ENCODE measurements at regions not wholly inside any gene's neighbourhood (a gene's known extent, or its start where the extent isn't known, plus 50 kb on each side); places are given as distances from the start of the nearest gene placed in this dataset.

- no peak overlapping the region for H3K9ac ChIP-seq (ENCODE audit: low read length)
- no peak overlapping the region for H3K4me3 ChIP-seq (ENCODE audit: low read length)
- H4K20me1 ChIP-seq (ENCODE audit: insufficient read depth, low read length): no peaks in the 10 kb centered on the region
- H3K27ac ChIP-seq (ENCODE audit: low read length): no peak overlapping the region
- H3K9me2 ChIP-seq (replicated peaks; ENCODE audit: insufficient read depth, low read length): no peaks in the 10 kb centered on the region
- no peaks in the 10 kb centered on the region for H3K79me2 ChIP-seq (ENCODE audit: low read length)
- no peak overlapping the region for H2AFZ ChIP-seq (ENCODE audit: low read length)
- TF ChIP-seq CTCF (IDR thresholded peaks at IDR 0.05; ENCODE audit: low read length) (no peak), EZH2phosphoT487 (IDR thresholded peaks at IDR 0.05; ENCODE audit: low read length) (no peak), EZH2 (optimal IDR thresholded peaks at IDR 0.05; ENCODE audit: low read depth, low read length) (no peak)
- no peaks in the 10 kb centered on the region for H3K27me3 ChIP-seq (replicated peaks; ENCODE audit: insufficient read depth, low read length)
- H3K9me3 ChIP-seq (replicated peaks; ENCODE audit: insufficient read depth, low read length): no peaks in the 10 kb centered on the region
- no peaks in the 10 kb centered on the region for H3K36me3 ChIP-seq (replicated peaks; ENCODE audit: insufficient read depth, low read length)
- DNase-seq: no peak
- H3F3A ChIP-seq (ENCODE audit: insufficient read depth, low read length): no peaks in the 10 kb centered on the region
- H3K4me1 ChIP-seq (ENCODE audit: low read length): no peaks in the 10 kb centered on the region
- H3K4me2 ChIP-seq (ENCODE audit: low read depth, low read length): no peak overlapping the region
These were observed 120.7 kb upstream of the CARD11 start for GRCh38 chr7:3164380-3164792.

- H3K27me3 ChIP-seq (replicated peaks; ENCODE audit: insufficient read depth, low read length): no peaks in the 10 kb centered on the region
- H3K9me2 ChIP-seq (replicated peaks; ENCODE audit: insufficient read depth, low read length): no peaks in the 10 kb centered on the region
- H3K9ac ChIP-seq (ENCODE audit: low read length): no peak overlapping the region
- DNase-seq: no peak
- no peak overlapping the region for H3K27ac ChIP-seq (ENCODE audit: low read length)
- H3K9me3 ChIP-seq (replicated peaks; ENCODE audit: insufficient read depth, low read length): no peaks in the 10 kb centered on the region
- H4K20me1 ChIP-seq (ENCODE audit: insufficient read depth, low read length): no peaks in the 10 kb centered on the region
- H3K4me2 ChIP-seq (ENCODE audit: low read depth, low read length): no peak overlapping the region
- H3K79me2 ChIP-seq (ENCODE audit: low read length): no peaks in the 10 kb centered on the region
- H3K36me3 ChIP-seq (replicated peaks; ENCODE audit: insufficient read depth, low read length): no peaks in the 10 kb centered on the region
- H2AFZ ChIP-seq (ENCODE audit: low read length): no peak overlapping the region
- no peak overlapping the region for H3K4me3 ChIP-seq (ENCODE audit: low read length)
- H3F3A ChIP-seq (ENCODE audit: insufficient read depth, low read length): no peaks in the 10 kb centered on the region
- no peak for TF ChIP-seq EZH2phosphoT487 (IDR thresholded peaks at IDR 0.05; ENCODE audit: low read length)
- no peak for TF ChIP-seq EZH2 (optimal IDR thresholded peaks at IDR 0.05; ENCODE audit: low read depth, low read length)
- TF ChIP-seq CTCF (IDR thresholded peaks at IDR 0.05; ENCODE audit: low read length): no peak
- no peaks in the 10 kb centered on the region for H3K4me1 ChIP-seq (ENCODE audit: low read length)
These were observed 122.3 kb upstream of the CARD11 start for GRCh38 chr7:3165681-3166580.

GRCh38 chr7:3167551-3167950 lies 123.9 kb upstream of the CARD11 start:
- Histone ChIP-seq H3K4me2 (ENCODE audit: low read depth, low read length) (no peak overlapping the region), H3K9me3 (replicated peaks; ENCODE audit: insufficient read depth, low read length) (no peaks in the 10 kb centered on the region), H2AFZ (ENCODE audit: low read length) (no peak overlapping the region), H3F3A (ENCODE audit: insufficient read depth, low read length) (no peaks in the 10 kb centered on the region), H3K27me3 (replicated peaks; ENCODE audit: insufficient read depth, low read length) (no peaks in the 10 kb centered on the region), H3K9me2 (replicated peaks; ENCODE audit: insufficient read depth, low read length) (no peaks in the 10 kb centered on the region), H3K79me2 (ENCODE audit: low read length) (no peaks in the 10 kb centered on the region), H3K27ac (ENCODE audit: low read length) (no peak overlapping the region), H3K9ac (ENCODE audit: low read length) (no peak overlapping the region), H3K4me1 (ENCODE audit: low read length) (no peaks in the 10 kb centered on the region), H3K4me3 (ENCODE audit: low read length) (no peak overlapping the region), H4K20me1 (ENCODE audit: insufficient read depth, low read length) (no peaks in the 10 kb centered on the region), H3K36me3 (replicated peaks; ENCODE audit: insufficient read depth, low read length) (no peaks in the 10 kb centered on the region)
- TF ChIP-seq EZH2phosphoT487 (IDR thresholded peaks at IDR 0.05; ENCODE audit: low read length): no peak
- no peak for DNase-seq

- Histone ChIP-seq H3K4me1 (ENCODE audit: low read length) (no peaks in the 10 kb centered on the region), H3F3A (ENCODE audit: insufficient read depth, low read length) (no peaks in the 10 kb centered on the region), H3K27ac (ENCODE audit: low read length) (no peak overlapping the region), H3K36me3 (replicated peaks; ENCODE audit: insufficient read depth, low read length) (no peaks in the 10 kb centered on the region), H3K9ac (ENCODE audit: low read length) (no peak overlapping the region), H2AFZ (ENCODE audit: low read length) (no peak overlapping the region), H3K9me2 (replicated peaks; ENCODE audit: insufficient read depth, low read length) (no peaks in the 10 kb centered on the region), H3K27me3 (replicated peaks; ENCODE audit: insufficient read depth, low read length) (no peaks in the 10 kb centered on the region), H3K4me2 (ENCODE audit: low read depth, low read length) (no peak overlapping the region), H3K4me3 (ENCODE audit: low read length) (no peak overlapping the region), H3K9me3 (replicated peaks; ENCODE audit: insufficient read depth, low read length) (no peaks in the 10 kb centered on the region), H4K20me1 (ENCODE audit: insufficient read depth, low read length) (no peaks in the 10 kb centered on the region), H3K79me2 (ENCODE audit: low read length) (no peaks in the 10 kb centered on the region)
- DNase-seq: no peak
- no peak for TF ChIP-seq EZH2phosphoT487 (IDR thresholded peaks at IDR 0.05; ENCODE audit: low read length)
- no peak for TF ChIP-seq CTCF (IDR thresholded peaks at IDR 0.05; ENCODE audit: low read length)
- TF ChIP-seq EZH2 (optimal IDR thresholded peaks at IDR 0.05; ENCODE audit: low read depth, low read length): no peak
These were observed 124.7 kb upstream of the CARD11 start for GRCh38 chr7:3168370-3168769.

Measured in MM.1S (cell line).